GM15510 (cell line): ENCODE measurements at regions not wholly inside any gene's neighbourhood (a gene's known extent, or its start where the extent isn't known, plus 50 kb on each side); places are given as distances from the start of the nearest gene placed in this dataset.

Experiments used
- POLR2A ChIP-seq: IDR thresholded peaks from 3 replicates; pipeline ENCODE4 v1.6.1; 2011; ENCODE audit warnings: borderline replicate concordance; ENCODE audit not compliant: insufficient read length; ENCODE audit errors: extremely low read depth

DNA sequence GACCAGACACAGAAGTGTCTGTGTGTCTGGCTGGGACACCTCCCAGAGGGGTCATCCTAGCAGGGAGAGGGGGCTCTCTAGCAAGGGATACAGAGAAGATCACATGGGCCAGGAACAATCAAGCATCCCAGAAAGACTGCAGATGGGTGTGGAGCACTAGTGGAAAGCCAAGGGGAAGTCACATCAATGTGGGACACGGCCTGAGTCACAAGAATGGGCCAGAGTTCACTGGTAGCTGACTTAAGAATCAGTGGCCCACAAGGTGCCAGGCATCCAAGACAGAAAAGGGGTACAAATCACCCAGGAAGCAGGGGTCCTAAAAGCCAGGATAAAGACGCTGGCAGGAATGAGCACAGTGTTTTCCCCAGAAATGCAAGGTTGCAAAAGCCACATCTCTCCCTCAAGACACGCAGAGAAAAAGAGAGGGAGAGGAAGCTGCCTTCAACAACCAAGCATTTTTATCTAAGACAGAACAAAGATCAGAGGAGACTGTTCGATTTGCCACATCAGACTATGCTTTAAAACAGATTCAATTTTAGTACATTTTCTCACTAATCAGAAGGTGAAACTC is 113.6 kb upstream of the DST start:
- no peak for TF ChIP-seq POLR2A

GRCh38 chr6:56755040-56755439 is 112.4 kb upstream of the DST start:
- no peak for TF ChIP-seq POLR2A

DNA sequence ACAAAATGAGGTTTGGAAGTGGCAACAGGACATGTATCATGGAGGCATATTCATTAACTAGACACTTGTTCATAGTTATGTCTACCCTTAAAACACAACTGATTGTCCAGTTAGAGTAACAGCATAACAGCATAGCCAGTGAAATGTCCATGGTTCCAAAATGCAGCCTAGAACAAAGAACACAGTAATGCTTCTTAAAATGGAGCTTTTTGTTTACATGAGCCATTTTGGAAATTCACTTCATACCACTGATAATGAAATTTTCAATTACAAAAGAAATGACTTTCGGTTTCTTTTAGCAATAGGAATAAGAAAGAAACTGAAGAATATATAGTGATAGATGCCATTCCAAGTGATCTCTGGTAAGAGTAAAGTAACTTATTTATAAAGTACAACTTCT is 111.1 kb upstream of the DST start:
- no peak for TF ChIP-seq POLR2A

- no peak for TF ChIP-seq POLR2A
These were observed 109.8 kb upstream of the DST start for GRCh38 chr6:56752534-56752933.

DNA sequence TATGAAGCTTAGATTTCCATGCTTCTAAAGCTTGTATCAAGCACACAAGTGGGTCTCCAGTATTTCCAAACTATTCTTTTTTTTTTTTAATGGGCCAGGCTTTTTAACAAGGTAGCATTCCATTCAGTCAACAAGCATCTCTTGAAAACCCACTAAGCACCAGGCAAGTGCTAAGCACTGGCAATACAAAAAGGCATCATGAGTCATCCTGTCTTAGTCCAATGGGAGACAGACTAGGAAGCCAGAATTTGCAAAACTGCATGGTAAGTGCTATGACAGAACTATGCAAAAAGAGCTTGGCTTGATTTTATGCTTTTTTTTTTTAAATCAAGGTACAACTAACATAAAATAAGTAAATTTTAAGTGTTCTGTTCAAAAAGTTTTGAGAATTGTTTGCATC is 109.3 kb upstream of the DST start:
- no peak for TF ChIP-seq POLR2A

- TF ChIP-seq POLR2A = no peak
These were observed 108.9 kb upstream of the DST start for GRCh38 chr6:56751604-56752003.

DNA sequence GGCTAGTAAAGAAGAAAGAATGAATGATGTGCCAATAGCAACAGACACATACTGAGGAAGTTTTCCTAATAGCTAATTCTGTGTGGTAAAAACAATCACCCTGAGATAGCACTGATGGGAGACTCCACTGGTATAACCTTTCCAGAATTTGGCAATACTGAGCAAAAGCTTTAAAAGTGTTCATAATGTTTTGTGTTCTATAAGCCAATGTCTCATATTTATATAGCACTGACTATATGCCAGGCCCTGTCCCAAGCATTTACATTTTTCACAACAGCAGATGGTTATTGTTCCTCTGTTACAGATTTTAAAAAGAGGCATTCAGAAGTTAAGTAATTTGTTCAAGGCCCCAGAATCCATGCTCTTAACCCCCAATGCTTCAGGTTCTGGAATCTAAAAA is 108.0 kb upstream of the DST start:
- TF ChIP-seq POLR2A = no peak

- TF ChIP-seq POLR2A = no peak
These were observed 107.0 kb upstream of the DST start for GRCh38 chr6:56749632-56750151.

DNA sequence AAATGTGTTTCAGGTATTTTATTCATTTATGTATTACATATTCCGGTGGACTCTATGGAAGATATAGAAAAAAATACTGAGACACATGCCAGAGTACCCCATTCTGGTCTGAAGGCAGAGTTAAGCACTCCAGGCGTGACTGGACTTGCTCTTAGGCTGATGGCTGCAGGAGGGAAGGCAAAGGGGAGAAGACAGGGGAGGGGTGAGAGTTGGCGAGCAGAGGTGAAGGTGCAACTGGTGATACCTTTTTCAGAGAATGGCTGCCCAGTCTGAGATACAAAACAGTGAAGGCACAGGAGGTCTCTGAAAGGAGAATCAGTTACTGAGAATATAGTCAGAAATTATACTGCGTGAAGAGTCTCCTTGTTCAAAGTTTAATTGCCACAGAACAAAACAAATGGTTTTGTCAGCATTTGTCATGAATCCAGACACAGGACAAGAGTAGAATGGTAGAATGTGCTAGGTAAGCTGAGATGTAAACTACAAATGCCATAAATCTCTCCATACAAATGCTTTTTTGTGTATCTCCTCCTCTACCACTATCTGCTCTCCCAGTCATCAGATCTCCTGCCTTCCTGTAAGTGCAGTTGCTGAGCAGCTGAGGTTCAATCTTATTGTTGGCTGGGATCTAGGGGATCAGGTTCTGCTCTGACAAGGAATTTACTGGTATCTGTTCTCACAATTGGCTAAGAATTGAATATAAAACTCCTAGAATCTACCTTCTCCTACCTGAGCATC is 104.2 kb upstream of the DST start:
- no peak for TF ChIP-seq POLR2A

- TF ChIP-seq POLR2A = no peak
These were observed 103.3 kb upstream of the DST start for GRCh38 chr6:56745971-56746370.

- no peak for TF ChIP-seq POLR2A
These were observed 102.4 kb upstream of the DST start for GRCh38 chr6:56745081-56745480.

DNA sequence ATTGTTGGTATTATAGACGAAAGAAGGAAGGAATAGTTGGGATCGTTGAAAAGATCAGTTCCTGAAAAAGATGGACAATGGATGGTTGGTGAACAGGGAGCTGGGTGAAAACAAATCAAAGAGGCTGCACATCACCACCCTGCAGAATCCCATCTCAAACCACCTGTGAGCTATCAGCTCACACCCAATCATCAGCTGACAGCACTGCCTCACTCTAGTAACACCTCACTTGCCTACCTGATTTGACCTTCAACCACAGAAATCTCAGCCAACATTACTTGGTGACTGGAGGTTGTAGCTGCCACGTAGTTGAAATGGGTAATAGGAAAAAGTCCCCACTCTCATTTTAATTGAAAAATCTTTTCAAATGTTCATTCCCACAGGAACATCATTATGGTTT is 101.8 kb upstream of the DST start:
- no peak for TF ChIP-seq POLR2A

DNA sequence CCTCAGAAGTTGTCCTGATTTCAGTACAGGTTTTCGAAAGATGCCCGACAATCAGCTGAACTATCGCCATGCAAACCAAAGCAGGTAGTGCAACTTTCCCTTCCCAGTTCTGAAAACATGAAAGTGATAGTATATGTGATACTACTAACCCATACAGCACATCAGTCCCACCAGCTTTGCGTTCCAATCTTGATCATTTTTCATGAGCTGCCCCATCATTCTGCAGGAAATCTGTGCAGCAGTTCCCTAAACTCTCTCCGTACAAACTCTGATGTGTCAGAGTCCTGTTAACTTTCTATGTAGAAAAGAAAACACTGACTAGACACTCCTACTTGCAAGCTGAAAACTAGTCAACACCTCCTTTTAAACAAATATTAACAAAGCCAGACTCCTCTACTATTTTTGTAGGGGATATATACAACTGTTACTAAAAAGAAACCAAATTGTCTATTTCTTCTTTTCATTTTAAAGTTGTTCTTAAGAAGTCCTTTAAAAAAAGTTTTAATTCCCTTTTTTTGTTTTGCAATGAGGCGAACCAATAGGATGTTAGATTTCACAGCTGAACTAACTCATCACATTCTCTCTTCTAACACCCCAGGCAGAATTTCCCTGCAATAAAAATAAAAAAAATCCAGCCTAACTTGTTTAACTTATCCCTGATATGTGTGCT is 99.6 kb upstream of the DST start:
- TF ChIP-seq POLR2A = no peak

DNA sequence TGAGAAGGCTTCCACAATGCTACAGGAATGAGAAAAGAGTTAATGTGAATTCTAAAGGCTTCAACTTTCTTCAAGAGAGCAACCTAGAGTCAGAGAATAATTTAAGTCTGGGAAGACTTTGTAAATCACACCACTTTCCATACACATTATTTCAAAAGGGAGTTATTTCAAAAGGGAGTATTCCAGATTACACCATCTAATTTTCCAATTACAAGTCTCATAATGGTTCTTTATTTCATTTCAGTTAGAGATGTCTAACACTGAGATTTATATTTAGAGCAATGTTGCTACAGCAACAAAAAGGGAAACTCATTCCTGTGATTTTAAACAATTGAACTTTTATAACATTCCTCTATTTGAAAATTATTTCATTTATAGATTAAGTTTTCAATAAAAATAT is 98.8 kb upstream of the DST start:
- TF ChIP-seq POLR2A = no peak

- TF ChIP-seq POLR2A = no peak
These were observed 97.4 kb upstream of the DST start for GRCh38 chr6:56739836-56740815.

DNA sequence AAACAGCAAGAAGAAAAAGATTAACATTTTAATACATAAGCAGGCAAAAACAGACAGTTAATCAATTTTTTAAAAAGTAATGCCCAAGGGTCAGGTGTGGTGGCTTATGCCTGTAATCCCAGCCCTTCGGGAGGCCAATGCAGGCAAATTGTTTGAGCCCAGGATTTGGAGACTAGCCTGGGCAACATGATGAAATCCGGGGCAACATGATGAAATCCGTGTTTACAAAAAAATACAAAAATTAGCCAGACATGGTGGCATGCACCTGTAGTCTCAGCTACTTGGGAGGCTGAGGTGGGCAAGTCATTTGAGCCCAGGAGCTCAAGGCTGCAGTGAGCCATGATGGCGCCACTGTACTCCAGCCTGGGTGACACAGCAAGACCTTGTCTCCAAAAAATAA is 94.1 kb upstream of the DST start:
- no peak for TF ChIP-seq POLR2A

GRCh38 chr6:56734335-56734734 is 91.6 kb upstream of the DST start:
- TF ChIP-seq POLR2A = no peak
